Caco-2 (cell line): ENCODE measurements at regions not wholly inside any gene's neighbourhood (a gene's known extent, or its start where the extent isn't known, plus 50 kb on each side); places are given as distances from the start of the nearest gene placed in this dataset.

ENCODE experiments used
- BruUV-seq: library from RNA; stranded (reverse); fragments of 400-500 nt; replicated peaks from 2 replicates; lab custom pipeline; 2021; lab: Mats Ljungman, UMichigan
- CTCF ChIA-PET: fragments of 300-600 bp; sonication (Branson Sonifier 250); formaldehyde crosslinking; loops from one replicate; lab custom pipeline; 2022; ENCODE audit warnings: antibody characterized with exemption; lab: Charles Lee
- POLR2A ChIA-PET: fragments of 300-600 bp; sonication (Branson Sonifier 250); formaldehyde crosslinking; loops from one replicate; lab custom pipeline; 2022; ENCODE audit warnings: antibody characterized with exemption; lab: Charles Lee
- DNase-seq, 2 experiments: peaks; one replicate each; pipeline versions ENCODE4 v3.0.0 to v3.0.0-alpha.2; 2020 to 2022
- H3K27me3 ChIP-seq: replicated peaks from 2 replicates; pipeline ENCODE4 v1.6.0; 2011; ENCODE audit warnings: low read length; ENCODE audit not compliant: control insufficient read depth, insufficient read depth
- H3K36me3 ChIP-seq: 2 replicates; pipeline ENCODE4 v1.5.1; 2011; ENCODE audit warnings: low read length; ENCODE audit not compliant: control insufficient read depth, insufficient read depth
- H3K4me1 ChIP-seq: fragments of 250-450 bp; sonication (Bioruptor Pico); 2 replicates; pipeline ENCODE4 v1.5.1; 2020; ENCODE audit warnings: mild to moderate bottlenecking
- H3K4me3 ChIP-seq: 2 replicates; pipeline ENCODE4 v1.5.1; 2011; ENCODE audit warnings: low read depth, mild to moderate bottlenecking, control low read depth, low read length
- H3K9me3 ChIP-seq: fragments of 250-450 bp; sonication (Bioruptor Pico); 2 replicates; pipeline ENCODE4 v1.5.1; 2020; ENCODE audit warnings: mild to moderate bottlenecking, moderate library complexity
- H3K27ac Mint-ChIP-seq: one replicate; pipeline ENCODE4 v1.8.0; 2022; ENCODE audit warnings: mixed read lengths; ENCODE audit not compliant: unreplicated experiment
- H3K27me3 Mint-ChIP-seq: one replicate; pipeline ENCODE4 v1.8.0; 2022; ENCODE audit warnings: mixed read lengths; ENCODE audit not compliant: insufficient read depth, unreplicated experiment
- H3K36me3 Mint-ChIP-seq: one replicate; pipeline ENCODE4 v1.8.0; 2022; ENCODE audit warnings: mild to moderate bottlenecking, mixed read lengths; ENCODE audit not compliant: insufficient read depth, unreplicated experiment
- H3K4me1 Mint-ChIP-seq: one replicate; pipeline ENCODE4 v1.8.0; 2022; ENCODE audit warnings: low read depth, mixed read lengths; ENCODE audit not compliant: unreplicated experiment
- H3K4me3 Mint-ChIP-seq: one replicate; pipeline ENCODE4 v1.8.0; 2022; ENCODE audit warnings: mild to moderate bottlenecking, moderate library complexity, mixed read lengths; ENCODE audit not compliant: unreplicated experiment
- H3K9me3 Mint-ChIP-seq: one replicate; pipeline ENCODE4 v1.8.0; 2022; ENCODE audit warnings: mixed read lengths; ENCODE audit not compliant: unreplicated experiment
- CTCF ChIP-seq, 2 experiments: fragments of 200-600 bp in 1 of 2; IDR thresholded peaks; 1 replicate in 1 of 2; 2 replicates in 1 of 2; pipeline versions ENCODE4 v1.5.1 to v1.8.0; 2011 to 2022; ENCODE audit warnings: antibody characterized with exemption in 1 of 2, control low read depth in 1 of 2, inconsistent platforms in 1 of 2, low read depth in 1 of 2, low read length in 1 of 2, mild to moderate bottlenecking in 1 of 2, moderate library complexity in 1 of 2; ENCODE audit not compliant: insufficient read depth in 1 of 2, severe bottlenecking in 1 of 2, unreplicated experiment in 1 of 2
- intact Hi-C: fragments of 100-400 bp; cut with micrococcal nuclease; formaldehyde crosslinking; loops from one replicate; pipeline ENCODE4 v1.10.0; 2022; ENCODE audit not compliant: unreplicated experiment

DNA sequence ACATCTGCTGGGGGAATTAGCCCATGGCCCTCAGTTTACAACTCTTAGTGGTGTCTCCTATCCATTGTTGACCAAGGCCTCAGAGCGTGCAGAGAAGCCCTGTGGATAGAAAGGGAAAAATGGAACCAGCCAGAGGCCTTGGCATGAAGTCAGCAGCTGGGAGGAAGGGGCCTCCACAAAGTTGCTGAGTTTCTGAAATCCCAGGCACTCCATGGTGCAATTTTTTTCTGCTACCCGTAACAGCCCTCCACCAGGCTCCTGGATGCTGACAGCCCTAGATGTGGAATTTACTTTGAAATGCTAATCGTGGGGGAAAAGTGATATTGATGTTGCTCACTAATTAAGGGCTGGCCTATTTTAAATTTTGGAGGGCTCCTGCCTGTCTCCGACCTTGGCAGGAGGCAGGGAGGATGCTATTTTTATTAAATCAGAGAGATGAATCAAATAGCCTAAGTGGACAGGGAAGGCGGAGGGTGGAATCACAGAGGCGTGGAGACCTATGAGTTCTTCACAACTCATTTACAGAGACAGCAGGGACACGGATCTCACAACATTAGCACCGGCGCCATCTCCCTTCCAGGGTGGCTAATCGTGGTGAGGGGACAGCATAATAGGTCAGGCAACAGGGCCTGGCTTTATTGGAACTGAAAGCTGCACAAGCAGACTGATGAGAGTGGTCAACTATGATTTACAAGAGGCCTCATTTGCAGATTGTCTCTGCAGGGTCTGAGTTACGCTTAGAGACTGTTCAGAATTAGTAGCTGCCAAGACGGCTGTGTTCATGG, 99.8 kb upstream of the WSCD2 start:
- no peak for TF ChIP-seq CTCF (IDR thresholded peaks at IDR 0.05; ENCODE audit: insufficient read depth in 1 of 2, low read depth in 1 of 2, low read length in 1 of 2, severe bottlenecking in 1 of 2, unreplicated experiment in 1 of 2)
- ChIA-PET POLR2A (no interaction called here), CTCF (no interaction called here)
- Mint-ChIP-seq H3K36me3 (no peaks in the 10 kb centered on the region), H3K27me3 (peaks cover 1% of the 10 kb centered on the region), H3K4me1 (no peaks in the 10 kb centered on the region), H3K9me3 (no peaks in the 10 kb centered on the region), H3K4me3 (no peak overlapping the region), H3K27ac (no peak overlapping the region)
- intact Hi-C loops: no loop called here
- Histone ChIP-seq H3K36me3 (no peaks in the 10 kb centered on the region), H3K4me3 (no peak overlapping the region), H3K4me1 (no peaks in the 10 kb centered on the region), H3K9me3 (no peaks in the 10 kb centered on the region), H3K27me3 (no peaks in the 10 kb centered on the region)
- BruUV-seq: no TSS peak
- DNase-seq: no peak

DNA sequence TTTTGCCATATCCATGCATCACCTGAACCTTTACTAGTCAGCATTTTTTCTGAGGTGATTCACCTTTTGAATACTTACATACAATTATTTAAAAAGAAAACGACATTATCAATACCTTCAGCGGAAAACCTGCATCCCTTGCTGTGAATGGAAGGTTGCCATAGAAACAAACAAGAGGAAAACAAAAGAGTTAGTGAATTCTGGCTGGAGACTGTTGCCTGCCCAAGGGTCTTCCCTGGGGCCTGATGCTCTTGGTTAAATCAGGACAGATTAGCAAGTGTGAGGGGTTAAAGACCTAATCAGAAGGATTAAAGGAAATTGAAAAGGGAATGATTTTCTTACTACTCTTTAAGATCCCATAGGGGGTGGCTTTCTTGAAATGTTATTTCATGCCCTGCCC, 96.0 kb upstream of the WSCD2 start:
- H3K27ac Mint-ChIP-seq: no peak overlapping the region
- intact Hi-C loops: no loop called here

GRCh38 chr12:108035372-108035771, 93.7 kb upstream of the WSCD2 start:
- BruUV-seq: no TSS peak
- Histone ChIP-seq H3K36me3 (no peaks in the 10 kb centered on the region), H3K4me1 (no peaks in the 10 kb centered on the region), H3K27me3 (no peaks in the 10 kb centered on the region), H3K4me3 (no peak overlapping the region), H3K9me3 (no peaks in the 10 kb centered on the region)
- no peaks in the 10 kb centered on the region for H3K4me1 Mint-ChIP-seq
- no peak overlapping the region for H3K4me3 Mint-ChIP-seq
- no peaks in the 10 kb centered on the region for H3K36me3 Mint-ChIP-seq
- no peak for TF ChIP-seq CTCF (IDR thresholded peaks at IDR 0.05; ENCODE audit: insufficient read depth in 1 of 2, low read depth in 1 of 2, low read length in 1 of 2, severe bottlenecking in 1 of 2, unreplicated experiment in 1 of 2)
- no peak for DNase-seq
- CTCF ChIA-PET: no interaction called here
- intact Hi-C loops: no loop called here
- no peak overlapping the region for H3K27ac Mint-ChIP-seq
- H3K9me3 Mint-ChIP-seq: no peaks in the 10 kb centered on the region
- POLR2A ChIA-PET: no interaction called here
- H3K27me3 Mint-ChIP-seq: peaks cover 10% of the 10 kb centered on the region

More for the DNA sequence above, 96.0 kb upstream of the WSCD2 start:
- no peak for TF ChIP-seq CTCF (IDR thresholded peaks at IDR 0.05; ENCODE audit: insufficient read depth in 1 of 2, low read depth in 1 of 2, low read length in 1 of 2, severe bottlenecking in 1 of 2, unreplicated experiment in 1 of 2)
- H3K36me3 Mint-ChIP-seq: no peaks in the 10 kb centered on the region
- Histone ChIP-seq H3K36me3 (no peaks in the 10 kb centered on the region), H3K9me3 (no peaks in the 10 kb centered on the region), H3K4me3 (no peak overlapping the region), H3K27me3 (no peaks in the 10 kb centered on the region), H3K4me1 (no peaks in the 10 kb centered on the region)
- peaks cover 6% of the 10 kb centered on the region for H3K27me3 Mint-ChIP-seq
- no peak overlapping the region for H3K4me3 Mint-ChIP-seq
- no peak for DNase-seq
- ChIA-PET POLR2A (no interaction called here), CTCF (no interaction called here)
- H3K9me3 Mint-ChIP-seq: no peaks in the 10 kb centered on the region
- H3K4me1 Mint-ChIP-seq: no peaks in the 10 kb centered on the region
- BruUV-seq: no TSS peak
